Stimulated activated memory B cell treated with anti-CD40 and anti-IgM and Interleukin-4, amounts not matched to agents 10 μg/mL and 1 μg/mL and 100 μg/mL, for 72 hours (primary cell): ENCODE measurements at regions not wholly inside any gene's neighbourhood (a gene's known extent, or its start where the extent isn't known, plus 50 kb on each side); places are given as distances from the start of the nearest gene placed in this dataset.
"Not testable (repeated sequence)": the region's sequence is repeated elsewhere in the genome, so short reads cannot be mapped to it uniquely, and the experiment has no call there.

Experiments used
- ATAC-seq: fragments of 150-1000 bp; cut with Tn5 transposase; 2 replicates; pipeline ENCODE4 v1.10.0; 2021
- H3K27ac Mint-ChIP-seq: one replicate; pipeline ENCODE4 v1.8.0; 2022; ENCODE audit warnings: mild to moderate bottlenecking, mixed read lengths
- H3K27me3 Mint-ChIP-seq: one replicate; pipeline ENCODE4 v1.8.0; 2022; ENCODE audit warnings: mixed read lengths
- H3K36me3 Mint-ChIP-seq: one replicate; pipeline ENCODE4 v1.8.0; 2022; ENCODE audit warnings: mixed read lengths
- H3K4me1 Mint-ChIP-seq: one replicate; pipeline ENCODE4 v1.8.0; 2022; ENCODE audit warnings: mixed read lengths
- H3K4me3 Mint-ChIP-seq: one replicate; pipeline ENCODE4 v1.8.0; 2022; ENCODE audit warnings: mild to moderate bottlenecking, moderate library complexity, mixed read lengths
- H3K9me3 Mint-ChIP-seq: one replicate; pipeline ENCODE4 v1.8.0; 2022; ENCODE audit warnings: mixed read lengths

GRCh38 chr2:228426502-228427216, 245.2 kb upstream of the SPHKAP start:
- no peaks in the 10 kb centered on the region for H3K36me3 Mint-ChIP-seq
- H3K4me1 Mint-ChIP-seq = no peaks in the 10 kb centered on the region
- no peak overlapping the region for H3K4me3 Mint-ChIP-seq
- no peak overlapping the region for H3K27ac Mint-ChIP-seq
- no peaks in the 10 kb centered on the region for H3K27me3 Mint-ChIP-seq
- no peak for ATAC-seq
- H3K9me3 Mint-ChIP-seq = peaks cover 13% of the 10 kb centered on the region

- ATAC-seq, H3K9me3 Mint-ChIP-seq, H3K27ac Mint-ChIP-seq, H3K4me1 Mint-ChIP-seq, H3K27me3 Mint-ChIP-seq, H3K36me3 Mint-ChIP-seq, H3K4me3 Mint-ChIP-seq: not testable (repeated sequence)
Observed at GRCh38 chr2:228425411-228426060, 244.0 kb upstream of the SPHKAP start.

GRCh38 chr2:228417956-228418355, 236.5 kb upstream of the SPHKAP start:
- no peak for ATAC-seq
- no peaks in the 10 kb centered on the region for H3K4me1 Mint-ChIP-seq

GRCh38 chr2:228417526-228417925, 236.0 kb upstream of the SPHKAP start:
- no peaks in the 10 kb centered on the region for H3K27me3 Mint-ChIP-seq
- H3K4me3 Mint-ChIP-seq = no peak overlapping the region
- no peak for ATAC-seq

More at GRCh38 chr2:228417956-228418355, 236.5 kb upstream of the SPHKAP start:
- no peaks in the 10 kb centered on the region for H3K36me3 Mint-ChIP-seq
- H3K27ac Mint-ChIP-seq = no peak overlapping the region
- H3K27me3 Mint-ChIP-seq = no peaks in the 10 kb centered on the region
- no peak overlapping the region for H3K4me3 Mint-ChIP-seq
- H3K9me3 Mint-ChIP-seq = peaks cover 6% of the 10 kb centered on the region

DNA sequence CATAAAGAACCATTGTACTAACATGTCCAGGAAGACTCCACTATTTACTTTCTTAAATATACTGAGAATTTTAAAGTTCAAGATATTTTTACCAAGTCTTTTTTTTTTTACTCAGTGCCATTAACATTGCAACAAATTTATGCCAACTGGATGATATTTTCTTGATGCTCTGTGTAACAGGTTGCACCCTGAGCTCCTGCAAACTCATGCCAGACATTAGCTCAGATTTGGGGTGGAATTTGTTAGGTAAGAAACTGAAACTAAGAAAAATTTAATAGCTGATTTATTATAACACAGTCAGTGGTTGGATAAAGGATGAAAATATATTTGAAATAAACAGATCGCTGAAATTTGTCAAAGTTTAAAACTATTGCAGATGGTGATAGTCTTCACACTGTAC, 228.6 kb upstream of the SPHKAP start:
- Mint-ChIP-seq H3K27me3 (no peaks in the 10 kb centered on the region), H3K4me3 (no peak overlapping the region), H3K27ac (no peak overlapping the region), H3K36me3 (no peaks in the 10 kb centered on the region), H3K4me1 (no peaks in the 10 kb centered on the region), H3K9me3 (peaks cover 8% of the 10 kb centered on the region)
- no peak for ATAC-seq

More at GRCh38 chr2:228417526-228417925, 236.0 kb upstream of the SPHKAP start:
- peaks cover 6% of the 10 kb centered on the region for H3K9me3 Mint-ChIP-seq
- H3K4me1 Mint-ChIP-seq = no peaks in the 10 kb centered on the region
- no peak overlapping the region for H3K27ac Mint-ChIP-seq
- no peaks in the 10 kb centered on the region for H3K36me3 Mint-ChIP-seq

- Mint-ChIP-seq H3K9me3 (peaks cover 8% of the 10 kb centered on the region), H3K4me1 (no peaks in the 10 kb centered on the region), H3K27ac (no peak overlapping the region), H3K36me3 (no peaks in the 10 kb centered on the region), H3K4me3 (no peak overlapping the region), H3K27me3 (no peaks in the 10 kb centered on the region)
- no peak for ATAC-seq
Observed at GRCh38 chr2:228409493-228409892, 228.0 kb upstream of the SPHKAP start.

DNA sequence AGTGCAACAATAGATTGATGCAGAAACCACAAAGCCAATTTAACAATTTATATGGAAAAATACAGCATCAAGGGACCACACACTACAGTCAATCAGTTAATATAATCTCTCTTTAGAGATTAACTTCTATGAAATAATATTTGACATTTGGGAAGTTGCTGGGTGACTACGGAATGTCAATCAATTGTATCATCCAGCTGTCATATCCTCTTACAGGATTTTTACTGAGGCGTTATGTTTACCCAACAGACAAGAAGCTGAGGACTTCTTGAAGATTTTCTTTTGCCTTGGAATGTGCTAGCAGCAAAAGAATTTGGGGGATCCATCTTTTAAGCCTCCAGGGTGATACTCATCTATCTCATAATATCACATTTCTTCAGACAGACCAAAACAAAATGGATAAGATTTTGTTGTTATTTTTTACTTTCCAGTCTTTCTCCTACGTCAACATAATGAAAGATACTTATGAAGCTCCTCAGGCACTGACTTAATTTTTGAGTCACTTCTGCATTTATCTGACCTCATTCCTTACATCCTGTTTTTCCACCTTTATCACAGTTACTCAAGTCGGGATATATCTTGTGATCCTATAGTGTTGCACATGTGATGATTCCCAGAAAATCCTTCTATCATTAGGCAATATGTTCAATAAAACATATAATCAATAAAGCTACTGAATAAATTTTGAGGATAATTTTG, 227.2 kb upstream of the SPHKAP start:
- Mint-ChIP-seq H3K36me3 (no peaks in the 10 kb centered on the region), H3K9me3 (peaks cover 8% of the 10 kb centered on the region), H3K4me3 (no peak overlapping the region), H3K27ac (no peak overlapping the region), H3K4me1 (no peaks in the 10 kb centered on the region), H3K27me3 (no peaks in the 10 kb centered on the region)
- no peak for ATAC-seq

DNA sequence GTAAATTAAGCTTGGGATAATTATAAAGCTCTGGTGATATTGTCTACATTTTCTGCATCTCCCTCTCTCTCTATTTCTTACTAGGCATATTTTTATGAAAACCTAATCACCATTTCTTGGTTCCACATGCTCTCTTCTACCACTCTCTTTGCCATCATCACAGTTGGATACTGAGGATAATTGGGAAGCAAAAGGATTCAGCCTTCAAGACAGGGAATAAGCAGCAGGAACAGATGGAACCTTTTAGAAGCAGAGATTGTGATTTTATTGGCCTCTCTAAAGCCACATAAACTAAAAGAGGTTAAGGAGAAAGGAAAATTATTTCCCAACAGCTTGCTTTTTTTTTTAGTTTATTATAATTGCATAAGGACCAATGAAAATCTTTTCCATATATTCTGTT, 226.3 kb upstream of the SPHKAP start:
- H3K9me3 Mint-ChIP-seq = peaks cover 6% of the 10 kb centered on the region
- H3K4me1 Mint-ChIP-seq = no peaks in the 10 kb centered on the region

DNA sequence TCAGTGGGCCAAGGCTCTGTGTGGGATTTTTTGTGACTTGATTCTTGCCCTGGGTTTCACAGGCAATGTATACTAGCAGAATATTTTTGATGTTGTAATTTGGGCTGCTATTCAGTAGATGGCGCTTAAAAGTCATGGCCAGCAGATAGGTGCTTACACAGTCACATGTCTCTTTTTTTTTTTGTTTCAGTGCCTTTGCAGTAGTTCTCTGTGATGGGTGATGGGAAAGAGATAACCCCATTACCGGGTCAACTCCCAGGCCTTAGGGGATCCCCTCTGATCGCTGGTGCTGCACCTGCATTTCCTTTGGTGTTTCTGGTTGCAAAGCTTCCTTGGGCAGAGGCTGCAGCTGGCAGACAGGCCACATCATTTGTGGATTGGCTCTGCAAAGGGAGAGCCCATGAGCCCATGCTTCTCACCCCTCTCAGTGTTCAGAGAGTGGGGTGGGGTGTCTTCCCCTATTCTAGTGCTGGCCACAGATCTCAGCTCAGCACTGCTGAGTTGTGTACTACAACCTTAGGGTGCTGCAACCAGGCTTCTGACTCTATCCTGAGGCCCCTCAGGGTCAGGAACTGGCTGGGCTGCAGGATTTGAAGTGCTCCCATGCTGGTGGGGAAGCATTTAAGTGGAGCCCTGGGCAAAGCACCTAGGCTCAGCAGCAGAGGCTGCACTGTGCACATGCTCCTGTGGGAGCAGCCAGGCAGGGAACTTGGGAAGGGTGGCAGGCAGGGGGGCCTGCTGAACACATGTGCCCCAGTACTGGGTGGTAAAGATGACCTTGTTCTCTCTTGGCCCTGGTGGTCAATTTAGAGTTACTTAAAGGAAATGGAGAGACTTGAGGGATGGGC, 219.8 kb upstream of the SPHKAP start:
- no peaks in the 10 kb centered on the region for H3K27me3 Mint-ChIP-seq
- H3K4me1 Mint-ChIP-seq = no peaks in the 10 kb centered on the region
- H3K27ac Mint-ChIP-seq = no peak overlapping the region
- no peak overlapping the region for H3K4me3 Mint-ChIP-seq
- no peak for ATAC-seq
- H3K9me3 Mint-ChIP-seq = peaks cover 11% of the 10 kb centered on the region
- H3K36me3 Mint-ChIP-seq = no peaks in the 10 kb centered on the region

More for the DNA sequence above, 226.3 kb upstream of the SPHKAP start:
- Mint-ChIP-seq H3K27ac (no peak overlapping the region), H3K27me3 (no peaks in the 10 kb centered on the region), H3K36me3 (no peaks in the 10 kb centered on the region), H3K4me3 (no peak overlapping the region)
- ATAC-seq = no peak

GRCh38 chr2:228387776-228388175, 206.3 kb upstream of the SPHKAP start:
- H3K9me3 Mint-ChIP-seq = no peaks in the 10 kb centered on the region
- ATAC-seq = no peak
- no peaks in the 10 kb centered on the region for H3K4me1 Mint-ChIP-seq
- H3K36me3 Mint-ChIP-seq = no peaks in the 10 kb centered on the region
- H3K27ac Mint-ChIP-seq = no peak overlapping the region
- H3K27me3 Mint-ChIP-seq = no peaks in the 10 kb centered on the region
- no peak overlapping the region for H3K4me3 Mint-ChIP-seq

DNA sequence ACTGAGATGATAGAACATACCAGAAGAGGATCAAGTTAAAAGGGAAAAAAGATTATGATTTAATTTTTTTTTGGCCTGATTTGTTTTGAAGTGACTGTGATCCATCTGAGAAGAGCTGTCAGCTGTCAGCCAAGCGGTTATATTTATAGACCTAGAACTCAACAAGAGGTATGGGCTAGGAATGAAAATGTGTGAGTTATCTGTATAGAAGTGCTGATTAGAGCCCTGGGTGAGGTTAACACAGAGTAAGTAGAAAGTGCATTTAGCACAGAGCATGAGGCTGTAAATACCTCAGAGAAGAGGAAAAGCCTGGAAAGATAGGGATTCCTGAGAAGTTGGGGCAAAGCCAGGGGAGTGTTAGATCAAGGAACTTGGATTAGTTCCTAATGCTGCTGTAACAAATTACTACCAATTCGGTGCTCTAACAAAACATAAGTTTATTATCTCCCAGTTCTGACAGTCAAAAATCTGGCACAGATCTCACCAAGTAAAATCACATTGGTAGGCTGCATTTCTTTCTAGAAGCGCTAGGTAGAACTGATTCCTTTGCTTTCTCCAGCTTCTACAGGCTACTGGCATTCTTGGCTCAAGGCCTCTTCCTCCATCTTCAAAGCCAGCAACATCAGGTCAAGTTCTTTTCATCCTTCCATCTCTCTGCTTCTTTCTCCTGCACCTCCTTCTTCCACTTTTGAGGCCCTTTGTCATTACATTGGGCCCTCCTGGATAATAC, 197.4 kb upstream of the SPHKAP start:
- H3K9me3 Mint-ChIP-seq = peaks cover 4% of the 10 kb centered on the region
- no peaks in the 10 kb centered on the region for H3K27me3 Mint-ChIP-seq
- ATAC-seq = no peak
- H3K4me3 Mint-ChIP-seq = no peak overlapping the region
- H3K4me1 Mint-ChIP-seq = no peaks in the 10 kb centered on the region
- no peak overlapping the region for H3K27ac Mint-ChIP-seq
- H3K36me3 Mint-ChIP-seq = no peaks in the 10 kb centered on the region

DNA sequence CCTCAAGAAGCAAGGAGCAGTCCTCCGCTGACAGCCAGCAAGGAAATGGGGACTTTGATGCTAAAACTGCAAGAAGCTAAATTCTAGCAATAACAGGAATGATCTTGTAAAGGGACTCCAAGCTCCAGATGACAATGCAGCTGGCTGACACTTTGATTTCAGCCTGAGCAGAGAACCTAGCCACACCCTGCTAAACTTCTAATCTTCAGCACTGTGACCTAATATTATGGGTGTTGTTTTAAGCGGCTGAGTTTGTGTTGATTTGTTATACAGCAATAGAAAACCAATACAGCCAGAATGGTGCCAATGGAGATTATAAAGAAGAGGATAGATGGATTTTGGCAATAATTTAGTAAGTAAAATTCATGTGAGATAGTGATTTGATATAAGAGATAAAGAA, 196.7 kb upstream of the SPHKAP start:
- no peak for ATAC-seq
- no peaks in the 10 kb centered on the region for H3K36me3 Mint-ChIP-seq
- H3K4me3 Mint-ChIP-seq = no peak overlapping the region
- H3K9me3 Mint-ChIP-seq = peaks cover 4% of the 10 kb centered on the region
- H3K4me1 Mint-ChIP-seq = no peaks in the 10 kb centered on the region
- no peak overlapping the region for H3K27ac Mint-ChIP-seq
- no peaks in the 10 kb centered on the region for H3K27me3 Mint-ChIP-seq

- no peaks in the 10 kb centered on the region for H3K27me3 Mint-ChIP-seq
- no peak overlapping the region for H3K27ac Mint-ChIP-seq
- H3K36me3 Mint-ChIP-seq = no peaks in the 10 kb centered on the region
- ATAC-seq = no peak
- peaks cover 4% of the 10 kb centered on the region for H3K9me3 Mint-ChIP-seq
- no peaks in the 10 kb centered on the region for H3K4me1 Mint-ChIP-seq
- H3K4me3 Mint-ChIP-seq = no peak overlapping the region
Observed at GRCh38 chr2:228377533-228377932, 196.0 kb upstream of the SPHKAP start.

DNA sequence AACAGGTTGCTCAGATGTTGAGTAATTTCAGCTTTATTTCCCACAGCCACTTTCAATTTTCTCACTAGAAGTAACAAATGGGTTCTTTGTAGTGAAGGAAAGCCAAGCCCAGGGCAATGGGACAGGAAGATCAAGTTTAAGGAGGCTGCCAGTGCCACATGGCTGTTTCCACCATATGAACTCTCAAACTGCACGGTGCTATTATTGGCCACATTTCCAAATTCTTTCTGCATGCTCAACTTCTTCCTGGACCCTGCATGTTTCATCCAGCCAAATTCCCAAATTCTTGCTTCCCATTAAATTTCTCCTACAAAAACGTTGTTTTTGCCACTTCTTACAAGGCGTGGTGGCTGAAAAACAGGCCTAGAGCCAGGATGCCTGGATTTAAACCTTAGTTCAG, 193.3 kb upstream of the SPHKAP start:
- Mint-ChIP-seq H3K9me3 (peaks cover 4% of the 10 kb centered on the region), H3K36me3 (no peaks in the 10 kb centered on the region), H3K27me3 (no peaks in the 10 kb centered on the region), H3K4me1 (no peaks in the 10 kb centered on the region), H3K27ac (no peak overlapping the region), H3K4me3 (no peak overlapping the region)
- ATAC-seq = no peak
